ENCODE measurements at regions not wholly inside any gene's neighbourhood (a gene's known extent, or its start where the extent isn't known, plus 50 kb on each side); places are given as distances from the start of the nearest gene placed in this dataset.

DNA sequence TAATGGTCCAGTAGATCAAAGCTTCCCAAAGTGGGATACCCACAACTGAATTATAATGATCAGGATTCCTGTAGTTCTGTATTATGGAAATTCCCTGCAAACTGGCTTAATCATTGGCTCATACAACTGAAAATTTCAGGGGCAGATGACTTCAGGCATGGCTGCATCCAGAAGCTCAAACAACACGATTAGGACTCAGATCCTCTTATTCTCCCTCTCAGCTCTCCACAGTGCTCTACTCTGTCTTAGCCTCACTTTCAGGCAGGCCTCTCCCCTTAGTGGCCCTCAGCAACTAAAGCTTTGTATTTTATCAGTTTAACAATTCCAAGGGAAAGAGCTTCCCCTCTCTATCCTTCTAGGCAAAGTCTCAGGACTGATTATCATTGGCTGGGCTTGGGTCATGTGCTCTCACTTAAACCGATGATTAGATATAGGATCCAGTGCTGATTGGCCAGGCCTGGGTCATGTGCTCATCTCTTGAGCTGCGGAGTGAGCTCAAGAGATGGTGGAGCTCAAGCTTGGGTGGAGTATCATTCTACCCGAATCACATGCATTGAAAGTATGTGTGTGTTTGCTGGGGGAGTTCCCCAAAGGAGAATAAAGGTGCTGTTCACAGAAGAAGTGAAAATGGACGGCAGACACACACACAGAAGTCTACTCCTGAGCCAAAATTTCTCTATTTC is 57.9 kb upstream of the RUNX3 start:
- TF ChIP-seq, protein P1, sequence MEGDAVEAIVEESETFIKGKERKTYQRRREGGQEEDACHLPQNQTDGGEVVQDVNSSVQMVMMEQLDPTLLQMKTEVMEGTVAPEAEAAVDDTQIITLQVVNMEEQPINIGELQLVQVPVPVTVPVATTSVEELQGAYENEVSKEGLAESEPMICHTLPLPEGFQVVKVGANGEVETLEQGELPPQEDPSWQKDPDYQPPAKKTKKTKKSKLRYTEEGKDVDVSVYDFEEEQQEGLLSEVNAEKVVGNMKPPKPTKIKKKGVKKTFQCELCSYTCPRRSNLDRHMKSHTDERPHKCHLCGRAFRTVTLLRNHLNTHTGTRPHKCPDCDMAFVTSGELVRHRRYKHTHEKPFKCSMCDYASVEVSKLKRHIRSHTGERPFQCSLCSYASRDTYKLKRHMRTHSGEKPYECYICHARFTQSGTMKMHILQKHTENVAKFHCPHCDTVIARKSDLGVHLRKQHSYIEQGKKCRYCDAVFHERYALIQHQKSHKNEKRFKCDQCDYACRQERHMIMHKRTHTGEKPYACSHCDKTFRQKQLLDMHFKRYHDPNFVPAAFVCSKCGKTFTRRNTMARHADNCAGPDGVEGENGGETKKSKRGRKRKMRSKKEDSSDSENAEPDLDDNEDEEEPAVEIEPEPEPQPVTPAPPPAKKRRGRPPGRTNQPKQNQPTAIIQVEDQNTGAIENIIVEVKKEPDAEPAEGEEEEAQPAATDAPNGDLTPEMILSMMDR (IDR thresholded peaks at IDR 0.05; ENCODE audit: poor library complexity, severe bottlenecking) = no peak
- TF ChIP-seq EP300 (conservative IDR thresholded peaks at IDR 0.05; ENCODE audit: poor library complexity, severe bottlenecking) = no peak
- TF ChIP-seq POLR2AphosphoS5 (IDR thresholded peaks at IDR 0.05) = no peak
